ENCODE measurements at regions not wholly inside any gene's neighbourhood (a gene's known extent, or its start where the extent isn't known, plus 50 kb on each side); places are given as distances from the start of the nearest gene placed in this dataset.

DNA sequence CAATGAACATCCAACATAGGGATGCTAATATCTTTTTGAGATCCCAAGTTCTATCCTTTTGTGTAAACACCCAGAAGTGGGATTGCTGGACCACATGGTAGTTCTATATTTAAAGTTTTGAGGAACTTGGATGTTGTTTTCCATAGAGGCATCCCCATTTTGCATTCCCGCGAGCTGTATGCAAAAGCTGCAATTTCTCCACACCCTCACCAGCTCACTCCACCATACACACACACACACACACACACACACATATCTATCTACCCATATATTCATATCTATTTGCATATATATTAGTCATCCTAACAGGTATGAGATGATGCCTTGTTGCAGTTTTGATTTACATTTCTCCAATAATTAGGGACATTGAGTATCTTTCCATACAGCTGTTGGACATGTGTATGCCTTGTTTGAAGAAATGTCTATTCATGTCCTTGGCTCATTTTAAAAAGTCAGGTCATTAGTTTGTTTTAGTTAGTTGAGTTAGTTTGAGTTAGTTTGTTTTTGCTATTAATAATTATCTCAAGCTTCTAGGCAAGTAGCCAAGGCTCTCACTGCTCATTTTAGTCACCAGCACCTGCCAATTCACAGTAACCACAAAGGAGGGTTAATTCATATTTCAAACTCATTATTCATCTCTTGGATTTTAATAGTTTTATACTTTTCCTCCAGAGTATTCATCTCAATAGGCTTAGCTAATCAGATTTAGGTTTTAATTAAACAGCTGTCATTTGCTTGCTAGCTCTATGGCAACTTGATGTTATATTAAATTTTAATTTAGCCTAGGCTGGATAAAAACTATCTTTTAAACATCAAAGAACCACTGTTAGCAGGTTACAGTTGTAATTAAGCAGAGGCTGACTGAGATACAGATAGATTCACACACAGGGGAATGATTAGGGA lies 1435.9 kb upstream of the TMEM132C start:
- DNase-seq (no peak), ATAC-seq (ENCODE audit: poor library complexity) (no peak)
- intact Hi-C loops (cut with DNase I) = no loop called here

DNA sequence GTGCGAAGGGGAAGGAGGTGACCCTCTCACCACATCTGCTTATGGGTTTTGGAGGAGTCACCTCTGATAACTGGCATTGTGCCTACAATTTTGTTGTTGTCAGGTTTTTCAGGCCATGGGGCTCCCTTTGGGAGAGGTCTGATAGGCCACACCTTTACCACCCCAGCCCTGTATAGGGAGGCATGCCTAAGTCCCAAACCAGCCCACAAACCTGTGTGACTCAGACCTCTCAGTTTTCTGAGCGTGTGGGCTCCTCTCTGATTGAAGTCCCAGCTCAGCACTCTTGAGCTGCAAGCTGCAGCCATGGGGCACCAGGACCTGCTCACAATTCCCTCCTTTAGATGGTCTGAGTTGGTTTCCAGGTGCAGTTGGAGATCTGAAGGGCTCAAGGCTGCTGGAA lies 1429.3 kb upstream of the TMEM132C start:
- DNase-seq = no peak
- ATAC-seq (ENCODE audit: poor library complexity) = no peak
- intact Hi-C loops (cut with DNase I) = no loop called here

DNA sequence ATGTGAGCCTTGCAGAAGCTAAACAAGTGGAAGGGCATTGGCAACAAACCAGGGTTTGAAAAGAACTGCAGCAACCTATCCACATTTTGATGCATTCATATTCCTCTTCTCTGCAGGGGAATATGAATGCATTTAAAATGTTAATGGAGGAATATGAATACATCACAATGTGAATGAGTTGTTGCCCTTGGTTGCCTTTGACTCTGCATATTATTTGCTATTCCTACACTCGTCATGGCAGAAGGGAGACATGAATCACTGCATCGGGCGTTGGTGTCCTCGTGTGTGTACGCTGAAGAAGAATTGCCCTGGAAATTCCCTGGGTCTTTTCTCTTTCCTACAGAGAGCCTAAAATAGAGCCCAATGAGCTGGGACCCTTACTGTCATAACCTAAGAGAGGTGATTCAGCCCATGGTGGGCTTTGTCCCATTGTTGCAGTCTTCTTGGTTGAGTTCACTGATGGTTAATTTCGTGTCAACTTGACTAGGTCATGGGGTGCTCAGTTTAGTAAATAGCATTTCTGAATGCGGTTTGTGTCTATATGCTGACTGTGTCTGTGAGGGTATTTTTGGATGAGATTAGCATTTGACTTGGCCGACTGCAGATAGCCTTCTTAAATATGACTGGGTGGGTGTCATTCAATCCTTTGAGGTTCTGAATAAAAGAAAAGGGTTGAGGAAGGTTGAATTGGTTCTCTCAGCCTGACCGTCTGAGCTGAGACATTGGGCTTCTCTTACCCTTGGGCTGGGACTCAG lies 1422.9 kb upstream of the TMEM132C start:
- DNase-seq (no peak), ATAC-seq (ENCODE audit: poor library complexity) (no peak)
- intact Hi-C loops (cut with DNase I) = no loop called here

DNA sequence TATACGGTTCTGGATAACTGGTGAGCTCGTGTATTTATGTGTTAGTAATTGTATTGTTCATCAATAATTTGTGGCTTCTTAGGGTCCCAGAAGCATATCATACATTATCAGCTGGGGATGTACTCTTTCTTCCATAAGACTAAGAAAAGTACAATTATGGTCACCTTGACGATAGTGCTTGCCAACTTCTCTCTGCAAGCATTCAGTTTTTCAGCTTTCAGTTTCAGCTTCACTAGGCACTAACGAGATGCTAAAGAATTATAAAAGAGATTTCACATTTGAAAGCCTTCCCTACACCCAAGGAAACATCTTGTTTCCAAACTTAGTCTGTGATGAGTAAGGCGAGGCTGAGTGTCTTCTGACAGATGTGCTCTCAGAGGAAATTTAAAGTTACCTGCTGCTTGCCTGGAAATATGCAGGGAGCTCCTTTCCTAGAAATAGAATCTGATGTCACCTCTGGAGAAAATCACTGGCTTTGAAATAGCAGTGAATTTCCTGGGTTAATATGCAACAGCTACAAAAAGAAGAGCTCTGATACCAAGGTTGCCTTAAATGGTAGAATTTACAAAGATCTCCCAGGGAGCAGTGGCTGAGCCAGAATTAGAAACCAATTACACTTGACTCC lies 1419.9 kb upstream of the TMEM132C start:
- ATAC-seq (ENCODE audit: poor library complexity) = no peak
- intact Hi-C loops (cut with DNase I) = no loop called here
- no peak for DNase-seq

DNA sequence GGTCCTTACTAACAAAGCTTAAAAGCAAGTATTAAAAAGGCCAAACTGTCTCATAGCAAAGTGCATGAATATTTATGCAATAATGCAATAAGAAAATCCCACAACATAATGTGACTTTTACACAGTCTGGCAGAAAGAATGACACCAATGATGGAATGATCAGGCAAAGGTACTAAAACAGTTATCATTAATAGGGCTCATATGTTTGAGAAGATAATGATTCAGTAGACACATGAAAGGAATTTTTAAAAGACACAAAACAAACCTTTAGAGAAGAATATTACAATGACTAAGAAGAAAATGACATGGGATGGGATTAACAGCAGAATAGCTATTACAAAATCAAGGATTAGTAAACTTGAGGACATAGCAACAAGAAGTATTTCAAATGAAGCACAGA lies 1411.2 kb upstream of the TMEM132C start:
- intact Hi-C loops (cut with DNase I) = no loop called here
- ATAC-seq (ENCODE audit: poor library complexity) = no peak

DNA sequence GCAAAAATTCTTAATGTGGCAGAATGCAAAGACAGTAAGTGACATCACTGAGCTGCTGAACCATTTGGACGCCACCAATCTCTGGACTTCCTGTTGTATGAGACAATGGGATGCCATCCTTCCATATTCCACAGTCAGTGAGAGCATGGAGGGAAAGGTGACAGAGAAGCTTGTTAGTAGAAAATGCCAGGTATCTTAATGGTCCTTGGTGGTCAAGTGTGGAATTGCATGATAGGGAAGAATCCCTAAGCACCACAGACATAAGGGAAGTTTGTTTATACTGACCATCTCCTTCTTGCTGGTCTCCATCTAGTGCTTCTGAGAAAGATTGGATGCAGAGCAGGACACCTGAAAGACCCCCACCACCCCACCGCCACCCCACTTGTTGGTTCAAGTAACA lies 1410.0 kb upstream of the TMEM132C start:
- intact Hi-C loops (cut with DNase I) = no loop called here
- ATAC-seq (ENCODE audit: poor library complexity) (no peak), DNase-seq (no peak)

More for the DNA sequence above, 1411.2 kb upstream of the TMEM132C start:
- no peak for DNase-seq

DNA sequence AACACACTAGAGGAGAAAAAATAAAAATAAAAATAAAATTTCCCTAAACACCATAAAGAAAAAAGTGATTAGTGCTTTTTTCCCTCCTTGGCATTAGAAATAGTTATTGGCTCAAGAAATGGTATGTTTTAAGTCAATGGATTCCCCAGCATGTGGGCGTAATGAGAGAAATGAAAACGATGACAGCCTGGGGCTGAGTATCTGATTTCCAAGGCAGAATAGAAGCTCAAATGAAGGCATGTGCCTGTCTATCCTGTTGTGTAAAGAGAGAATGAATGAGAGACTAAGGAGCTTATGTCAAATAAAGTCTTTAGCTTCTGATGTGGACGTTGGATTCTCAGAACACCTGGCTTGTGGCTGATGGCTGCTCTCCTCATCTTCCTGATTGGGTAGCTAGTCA lies 1408.4 kb upstream of the TMEM132C start:
- ATAC-seq (ENCODE audit: poor library complexity) = no peak

DNA sequence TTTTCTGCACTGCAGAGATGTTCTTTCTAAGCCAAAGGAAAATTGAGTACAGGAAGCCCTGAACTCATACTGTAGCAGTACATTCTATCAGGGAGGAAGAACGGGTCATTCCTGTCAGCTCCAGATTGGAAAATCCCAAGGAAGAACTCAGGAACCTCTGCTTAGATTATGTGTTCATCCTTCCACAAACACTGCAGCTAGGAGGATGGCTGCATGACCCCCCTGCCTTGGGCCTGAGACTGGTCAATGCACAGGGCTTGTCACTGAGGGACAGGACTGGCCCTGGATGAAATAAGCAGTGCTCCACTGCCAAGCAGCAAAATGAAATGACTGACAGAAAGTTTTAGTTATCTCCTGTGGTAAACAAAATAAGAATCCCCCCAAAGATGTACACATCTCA lies 1406.8 kb upstream of the TMEM132C start:
- DNase-seq = no peak
- ATAC-seq (ENCODE audit: poor library complexity) = no peak
- intact Hi-C loops (cut with DNase I) = no loop called here

More for the DNA sequence above, 1408.4 kb upstream of the TMEM132C start:
- intact Hi-C loops (cut with DNase I) = no loop called here
- no peak for DNase-seq

DNA sequence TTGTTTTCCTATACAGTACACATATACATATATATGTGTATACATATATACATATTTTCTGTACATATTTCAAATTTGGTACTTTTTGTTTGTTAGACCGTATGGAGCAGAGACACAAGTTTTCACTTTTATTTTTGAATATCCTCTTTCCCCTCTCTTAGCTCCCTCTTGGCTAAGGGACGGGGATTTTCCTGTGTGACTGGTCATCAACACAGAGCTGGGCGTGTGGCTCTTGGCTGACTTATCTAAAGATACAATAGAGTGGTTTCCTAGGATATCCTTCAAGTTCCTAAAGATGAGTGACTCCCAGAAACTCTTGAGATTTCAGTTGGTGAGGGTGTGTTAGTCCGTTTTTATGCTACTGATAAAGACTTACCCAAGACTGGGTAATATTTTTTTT lies 1404.5 kb upstream of the TMEM132C start:
- ATAC-seq (ENCODE audit: poor library complexity) (no peak), DNase-seq (no peak)
- intact Hi-C loops (cut with DNase I) = no loop called here

DNA sequence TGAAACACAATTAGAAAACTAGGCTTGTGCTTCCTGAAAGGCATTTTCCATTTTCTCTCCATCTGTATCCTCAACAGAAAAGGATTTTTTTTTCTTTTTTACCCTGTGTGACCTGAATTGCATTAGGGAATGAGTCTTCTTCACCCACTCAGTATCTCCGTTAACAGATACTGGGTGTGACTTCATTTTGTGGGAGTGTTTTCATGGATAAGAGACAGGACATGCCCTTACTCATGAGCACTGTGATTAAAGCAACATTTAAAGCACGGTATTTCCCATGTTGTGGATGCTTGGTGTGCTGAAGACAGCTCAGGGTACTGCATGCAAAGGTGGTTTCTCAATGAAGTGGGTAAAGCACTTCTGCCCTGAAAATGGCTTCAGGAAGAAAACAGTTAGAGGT lies 1397.3 kb upstream of the TMEM132C start:
- ATAC-seq (ENCODE audit: poor library complexity) (no peak), DNase-seq (no peak)
- intact Hi-C loops (cut with DNase I) = loop anchor here (10.0 kb wide), 2 partner anchors 1335 to 1685 kb away; partner anchors contain the start of gene TMEM132B

DNA sequence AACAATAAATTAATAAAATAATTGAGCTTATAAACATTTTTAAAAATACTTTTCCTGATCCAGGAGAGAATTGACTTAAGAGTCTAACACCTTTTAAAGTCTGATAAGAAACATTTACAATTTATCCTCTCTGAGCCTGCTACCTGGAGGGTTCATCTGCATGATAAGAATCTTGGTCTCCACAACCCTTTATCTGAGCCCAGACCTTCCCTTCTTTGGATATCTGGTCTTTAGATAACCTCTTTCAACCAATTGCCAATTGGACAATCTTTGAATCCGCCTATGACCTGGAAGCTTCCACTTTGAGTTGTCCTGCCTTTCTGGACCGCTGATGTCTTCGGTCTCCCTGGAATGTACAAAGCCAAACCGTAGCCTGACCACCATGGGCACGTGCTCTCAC lies 1393.3 kb upstream of the TMEM132C start:
- DNase-seq (no peak), ATAC-seq (ENCODE audit: poor library complexity) (no peak)
- intact Hi-C loops (cut with DNase I) = loop anchor here (10.0 kb wide), 2 partner anchors 1339 to 1689 kb away; partner anchors contain the start of gene TMEM132B

DNA sequence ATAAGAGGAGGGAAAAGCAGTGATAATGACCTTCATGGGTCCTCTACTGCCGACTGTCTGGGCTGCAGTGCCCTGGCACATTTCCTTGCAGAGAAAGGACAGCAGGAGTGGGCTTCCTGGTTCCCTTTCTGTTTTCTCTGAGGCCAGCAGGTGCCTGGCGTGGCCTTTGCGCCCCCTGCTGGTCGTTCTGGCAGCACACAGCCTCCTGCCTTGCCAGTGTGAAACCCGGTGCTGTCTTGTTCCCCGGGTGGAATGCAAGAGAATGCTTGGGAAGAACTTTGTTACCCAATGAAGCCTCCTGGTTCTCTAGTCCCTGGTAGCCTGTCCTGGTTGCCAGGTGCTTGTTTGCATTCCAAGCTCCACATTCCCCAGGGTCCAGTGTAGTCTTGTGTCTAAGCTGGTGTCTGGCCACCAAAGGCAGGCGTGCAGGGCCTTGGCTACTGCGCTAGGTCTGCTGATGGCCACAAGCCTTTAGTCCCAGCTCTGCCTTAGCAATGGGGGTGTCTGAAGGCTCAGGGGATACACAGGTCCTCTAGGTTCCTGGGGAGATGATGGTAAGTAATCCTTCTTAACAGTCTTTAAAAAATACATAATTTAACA lies 1392.4 kb upstream of the TMEM132C start:
- DNase-seq (peak; percentile 71), ATAC-seq (ENCODE audit: poor library complexity) (peak; percentile 68)
- intact Hi-C loops (cut with DNase I) = loop anchor here (10.0 kb wide), 2 partner anchors 1340 to 1690 kb away; partner anchors contain the start of gene TMEM132B

DNA sequence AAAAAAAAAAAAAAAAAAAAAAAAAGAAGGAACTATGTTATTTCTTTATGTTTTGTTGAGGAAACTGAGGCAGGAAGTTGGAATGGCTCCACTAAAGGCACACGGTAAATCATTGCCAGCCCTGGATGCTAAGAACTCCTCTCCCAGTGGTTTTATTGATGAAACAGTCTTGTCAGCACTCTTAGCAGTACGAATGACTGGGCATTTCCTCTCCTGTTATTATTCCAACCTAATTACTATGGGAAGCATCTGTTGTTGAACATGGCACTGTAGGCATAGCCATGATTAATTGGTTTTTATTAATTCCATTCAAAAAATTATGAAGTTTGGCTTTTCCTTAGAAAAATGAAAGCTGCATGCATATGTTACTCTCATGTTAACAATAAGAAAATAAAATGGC lies 1387.1 kb upstream of the TMEM132C start:
- ATAC-seq (ENCODE audit: poor library complexity) = no peak
- DNase-seq = no peak
- intact Hi-C loops (cut with DNase I) = loop anchor here (10.0 kb wide), 2 partner anchors 1345 to 1695 kb away; partner anchors contain the start of gene TMEM132B

DNA sequence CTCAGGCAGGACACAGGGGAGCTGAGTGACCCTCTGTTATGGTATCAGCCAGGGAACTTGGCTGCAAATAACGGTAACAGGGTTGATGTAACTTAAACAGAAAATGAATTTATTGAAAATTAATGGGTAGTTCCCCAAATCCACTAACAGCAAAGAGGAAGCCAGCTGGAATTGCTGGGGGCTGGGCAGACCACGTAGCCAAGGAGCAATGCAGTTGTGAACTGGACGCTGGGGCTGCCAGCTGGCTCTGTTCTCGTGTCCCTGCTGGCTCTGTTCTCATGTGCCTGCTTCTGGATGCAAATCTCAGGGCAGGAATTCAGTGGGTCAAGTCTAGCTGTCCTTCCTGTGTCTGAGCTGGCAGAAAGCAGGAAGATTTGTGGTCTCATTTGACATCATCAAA lies 1383.3 kb upstream of the TMEM132C start:
- ATAC-seq (ENCODE audit: poor library complexity) (peak; percentile 84), DNase-seq (peak; percentile 50)
- intact Hi-C loops (cut with DNase I) = no loop called here

DNA sequence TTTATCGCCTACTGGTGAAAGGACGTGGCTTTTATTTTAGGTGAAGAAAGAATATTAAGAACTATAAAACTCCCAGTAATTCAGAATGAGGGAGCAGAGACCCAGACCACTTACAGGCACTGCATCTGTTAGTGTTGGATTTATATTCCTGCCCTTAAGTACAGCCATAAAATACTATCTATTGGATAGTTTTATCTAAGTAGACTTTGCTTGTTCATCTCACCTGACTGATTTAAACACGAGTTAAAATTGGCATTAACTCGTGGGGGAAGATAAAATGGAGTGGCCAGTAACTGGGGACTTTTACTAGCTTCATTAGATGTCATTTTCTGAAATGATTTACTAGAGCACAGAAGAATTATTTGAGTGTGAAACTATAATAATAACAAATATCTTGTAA lies 1377.5 kb upstream of the TMEM132C start:
- intact Hi-C loops (cut with DNase I) = no loop called here
- ATAC-seq (ENCODE audit: poor library complexity) = no peak

DNA sequence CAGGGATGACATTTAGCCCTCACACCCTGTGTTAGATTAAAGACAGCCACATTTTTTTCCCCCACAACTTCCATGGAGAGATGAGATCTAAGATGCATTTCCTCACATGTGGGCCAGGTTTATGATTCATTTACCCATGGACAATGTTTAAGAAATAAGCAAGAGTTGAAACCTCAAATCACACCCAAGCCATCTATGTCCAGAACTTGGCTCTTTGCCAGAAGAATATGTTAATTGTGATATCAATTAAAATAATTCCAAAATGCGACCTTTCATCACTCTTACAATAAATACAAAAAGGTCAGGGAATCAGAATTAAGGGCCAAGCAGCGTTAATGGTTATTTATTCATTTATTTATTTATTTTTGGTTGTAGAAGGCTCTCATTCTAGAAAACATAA lies 1376.9 kb upstream of the TMEM132C start:
- DNase-seq (no peak), ATAC-seq (ENCODE audit: poor library complexity) (no peak)
- intact Hi-C loops (cut with DNase I) = no loop called here

More for the DNA sequence above, 1377.5 kb upstream of the TMEM132C start:
- DNase-seq = no peak

DNA sequence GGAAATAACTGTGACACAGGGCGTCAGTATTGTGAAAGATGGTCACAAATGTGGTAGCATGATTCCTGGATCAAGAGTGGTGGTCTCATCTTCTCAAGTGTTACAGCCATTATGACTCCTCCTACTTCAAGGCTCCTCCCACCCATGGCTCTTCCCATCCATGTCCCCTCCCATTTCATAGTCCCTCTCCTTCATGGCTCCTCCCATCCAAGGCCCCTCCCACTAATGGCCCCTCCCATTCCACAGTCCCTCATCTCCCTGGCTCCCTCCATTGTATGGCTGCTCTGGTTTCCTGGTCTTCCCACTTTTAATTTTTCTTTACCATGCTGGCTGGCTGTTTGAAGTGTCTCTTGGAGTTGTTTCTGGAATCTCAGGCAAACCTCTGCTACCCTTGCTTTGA lies 1375.2 kb upstream of the TMEM132C start:
- intact Hi-C loops (cut with DNase I) = no loop called here
- no peak for DNase-seq
- ATAC-seq (ENCODE audit: poor library complexity) = no peak

DNA sequence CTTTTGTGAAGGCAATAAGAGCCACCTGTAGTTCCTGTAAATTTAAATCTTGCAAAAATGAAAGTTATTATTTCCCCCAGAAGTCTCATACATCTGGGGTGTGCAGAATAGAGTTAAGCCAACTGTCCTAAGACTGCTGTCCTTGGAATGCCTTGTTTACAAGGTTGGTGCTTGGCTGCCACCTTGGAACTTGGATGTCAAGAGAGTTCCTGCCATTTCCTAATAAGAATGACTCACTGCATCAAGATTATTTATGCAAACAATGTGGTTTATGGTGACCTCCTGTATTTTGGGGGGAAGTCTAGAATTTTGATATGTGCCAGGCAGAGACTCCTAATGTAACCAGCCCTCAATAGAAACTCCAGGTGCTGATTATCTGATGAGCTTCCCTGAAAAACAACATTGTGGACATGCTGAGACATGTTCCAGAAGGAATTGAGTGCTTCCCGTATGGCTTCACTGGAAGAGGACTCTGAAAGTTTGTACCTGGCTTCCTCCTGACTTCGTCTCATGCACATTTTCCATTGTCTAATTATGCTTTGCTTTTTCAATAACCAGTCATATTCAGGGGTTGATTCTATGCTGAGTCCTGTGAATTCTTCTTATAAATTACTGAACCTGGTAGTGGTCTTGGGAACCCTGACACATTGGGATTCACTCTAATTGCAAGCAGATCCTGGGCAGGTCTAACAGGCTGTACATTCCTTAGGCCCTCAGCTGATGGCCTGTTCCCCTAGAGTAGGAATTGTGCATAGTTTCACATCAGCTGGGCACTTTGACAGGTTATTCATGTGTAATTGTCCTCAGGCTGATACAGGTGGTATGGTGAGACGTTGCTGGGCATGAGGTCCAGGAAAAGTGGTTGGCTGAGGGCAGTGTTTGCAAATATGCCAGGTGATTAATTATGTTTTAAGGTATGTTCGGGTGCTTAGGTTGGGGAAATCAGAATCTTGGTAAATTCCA lies 1370.7 kb upstream of the TMEM132C start:
- no peak for ATAC-seq (ENCODE audit: poor library complexity)
- no peak for DNase-seq
- intact Hi-C loops (cut with DNase I) = no loop called here

Data from Right ventricle myocardium superior (tissue), 1 donor.